HG02642 (cell line): ENCODE measurements at regions not wholly inside any gene's neighbourhood (a gene's known extent, or its start where the extent isn't known, plus 50 kb on each side); places are given as distances from the start of the nearest gene placed in this dataset.
"Not testable (repeated sequence)": the region's sequence is repeated elsewhere in the genome, so short reads cannot be mapped to it uniquely, and the experiment has no call there.

ENCODE experiments used
- ATAC-seq: cut with Tn5 transposase; IDR thresholded peaks from one replicate; pipeline ENCODE4 v1.9.1; 2021; ENCODE audit warnings: mild to moderate bottlenecking; ENCODE audit not compliant: unreplicated experiment, poor library complexity

DNA sequence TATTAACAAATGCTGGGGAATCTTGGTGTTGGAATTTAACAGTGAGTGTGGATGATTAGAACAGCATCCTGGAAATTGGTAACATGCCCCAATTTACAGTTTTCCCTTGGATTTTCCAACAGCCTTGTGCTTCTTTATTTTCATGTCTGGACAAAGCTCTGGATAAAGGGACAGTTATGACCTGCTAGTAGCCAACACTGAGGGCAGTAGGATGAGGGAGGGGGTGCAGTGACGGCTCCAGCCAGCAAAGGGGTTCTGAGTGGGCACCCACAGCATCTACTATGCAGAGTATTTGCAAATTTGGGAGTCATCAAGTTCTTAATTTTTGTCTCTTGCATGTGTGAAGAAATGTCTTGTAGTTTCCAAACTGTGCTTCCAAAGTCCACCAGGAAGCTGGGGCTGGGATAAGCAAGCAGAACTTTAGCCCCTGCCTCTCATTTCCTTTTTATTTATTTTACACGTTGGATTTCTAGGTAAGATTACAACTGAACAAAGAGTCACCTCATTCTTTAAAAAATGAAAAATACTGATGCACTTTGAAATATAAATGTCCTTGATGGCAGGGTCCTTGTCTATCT, 63.0 kb upstream of the SELENOP start:
- ATAC-seq: no peak

DNA sequence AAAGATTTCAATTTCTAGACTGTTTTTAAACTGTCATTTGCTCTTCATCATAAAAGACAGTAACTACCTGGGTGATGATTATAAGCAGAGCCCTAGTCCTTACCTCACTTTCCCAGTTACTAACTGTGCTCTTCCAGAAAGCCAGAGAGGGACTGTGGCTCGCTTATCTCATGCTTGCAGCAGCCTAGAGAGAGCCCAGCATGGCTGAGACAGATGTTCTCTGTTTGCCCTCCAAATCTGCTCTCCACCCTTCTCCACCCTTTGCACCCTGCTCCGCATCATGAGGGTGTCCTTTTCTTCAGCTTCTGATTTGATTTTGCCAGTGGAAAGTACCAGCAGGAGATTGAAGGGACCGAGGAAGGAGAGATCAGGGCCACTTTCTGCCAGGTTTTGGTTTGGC, 61.2 kb upstream of the SELENOP start:
- no peak for ATAC-seq

GRCh38 chr5:42870882-42871418, 59.3 kb upstream of the SELENOP start:
- ATAC-seq: no peak

- ATAC-seq: not testable (repeated sequence)
Observed at GRCh38 chr5:42868417-42868816, 56.7 kb upstream of the SELENOP start.

DNA sequence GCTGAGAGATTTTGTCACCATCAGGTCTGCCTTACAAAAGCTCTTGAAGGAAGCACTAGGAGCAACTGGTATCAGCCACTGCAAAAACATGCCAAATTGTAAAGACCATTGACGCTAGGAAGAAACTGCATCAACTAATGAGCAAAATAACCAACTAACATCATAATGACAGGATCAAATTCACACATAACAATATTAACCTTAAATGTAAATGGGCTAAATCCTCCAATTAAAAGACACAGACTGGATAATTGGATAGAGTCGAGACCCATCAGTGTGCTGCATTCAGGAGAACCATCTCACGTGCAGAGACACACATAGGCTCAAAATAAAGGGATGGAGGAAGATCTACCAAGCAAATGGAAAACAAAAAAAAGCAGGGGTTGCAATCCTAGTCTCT, 53.1 kb upstream of the SELENOP start:
- not testable (repeated sequence) for ATAC-seq
